ENCODE measurements at regions not wholly inside any gene's neighbourhood (a gene's known extent, or its start where the extent isn't known, plus 50 kb on each side); places are given as distances from the start of the nearest gene placed in this dataset.
"Not testable (repeated sequence)": the region's sequence is repeated elsewhere in the genome, so short reads cannot be mapped to it uniquely, and the experiment has no call there.

- in situ Hi-C loops (cut with HindIII; ENCODE audit: low sequenced_read_pairs) = no loop called here
These were observed 248.0 kb upstream of the GAS1 start for GRCh38 chr9:87195306-87195705.

GRCh38 chr9:87197349-87198130 is 250.2 kb upstream of the GAS1 start:
- in situ Hi-C loops (cut with HindIII; ENCODE audit: low sequenced_read_pairs) = no loop called here

- in situ Hi-C loops (cut with HindIII; ENCODE audit: low sequenced_read_pairs) = no loop called here
These were observed 251.4 kb upstream of the GAS1 start for GRCh38 chr9:87198716-87199115.

- in situ Hi-C loops (cut with HindIII; ENCODE audit: low sequenced_read_pairs) = no loop called here
These were observed 252.0 kb upstream of the GAS1 start for GRCh38 chr9:87199278-87199677.

- in situ Hi-C loops (cut with HindIII; ENCODE audit: low sequenced_read_pairs) = no loop called here
These were observed 252.5 kb upstream of the GAS1 start for GRCh38 chr9:87199782-87200181.

- in situ Hi-C loops (cut with HindIII; ENCODE audit: low sequenced_read_pairs) = no loop called here
These were observed 254.0 kb upstream of the GAS1 start for GRCh38 chr9:87201351-87201751.

GRCh38 chr9:87206064-87206661 is 258.9 kb upstream of the GAS1 start:
- in situ Hi-C loops (cut with HindIII; ENCODE audit: low sequenced_read_pairs) = no loop called here

- in situ Hi-C loops (cut with HindIII; ENCODE audit: low sequenced_read_pairs) = not testable (repeated sequence)
These were observed 263.4 kb upstream of the GAS1 start for GRCh38 chr9:87210658-87211057.

- in situ Hi-C loops (cut with HindIII; ENCODE audit: low sequenced_read_pairs) = no loop called here
These were observed 264.4 kb upstream of the GAS1 start for GRCh38 chr9:87211669-87212068.

GRCh38 chr9:87212605-87213021 is 265.3 kb upstream of the GAS1 start:
- in situ Hi-C loops (cut with HindIII; ENCODE audit: low sequenced_read_pairs) = no loop called here

- in situ Hi-C loops (cut with HindIII; ENCODE audit: low sequenced_read_pairs) = no loop called here
These were observed 266.6 kb upstream of the GAS1 start for GRCh38 chr9:87213948-87214347.

- in situ Hi-C loops (cut with HindIII; ENCODE audit: low sequenced_read_pairs) = no loop called here
These were observed 267.7 kb upstream of the GAS1 start for GRCh38 chr9:87214991-87215390.

- in situ Hi-C loops (cut with HindIII; ENCODE audit: low sequenced_read_pairs) = no loop called here
These were observed 268.7 kb upstream of the GAS1 start for GRCh38 chr9:87216036-87216435.

GRCh38 chr9:87216897-87217455 is 269.7 kb upstream of the GAS1 start:
- in situ Hi-C loops (cut with HindIII; ENCODE audit: low sequenced_read_pairs) = no loop called here

GRCh38 chr9:87223392-87224246 is 274.0 kb upstream of the DAPK1 start:
- in situ Hi-C loops (cut with HindIII; ENCODE audit: low sequenced_read_pairs) = no loop called here

GRCh38 chr9:87226896-87227295 is 270.8 kb upstream of the DAPK1 start:
- in situ Hi-C loops (cut with HindIII; ENCODE audit: low sequenced_read_pairs) = no loop called here

GRCh38 chr9:87227456-87227855 is 270.2 kb upstream of the DAPK1 start:
- in situ Hi-C loops (cut with HindIII; ENCODE audit: low sequenced_read_pairs) = no loop called here

GRCh38 chr9:87229108-87229507 is 268.6 kb upstream of the DAPK1 start:
- in situ Hi-C loops (cut with HindIII; ENCODE audit: low sequenced_read_pairs) = no loop called here

- in situ Hi-C loops (cut with HindIII; ENCODE audit: low sequenced_read_pairs) = no loop called here
These were observed 264.2 kb upstream of the DAPK1 start for GRCh38 chr9:87233431-87233830.

GRCh38 chr9:87233899-87234455 is 263.7 kb upstream of the DAPK1 start:
- in situ Hi-C loops (cut with HindIII; ENCODE audit: low sequenced_read_pairs) = no loop called here

- in situ Hi-C loops (cut with HindIII; ENCODE audit: low sequenced_read_pairs) = no loop called here
These were observed 262.8 kb upstream of the DAPK1 start for GRCh38 chr9:87234854-87235253.

All from DLD1 (cell line).